ENCODE measurements at regions not wholly inside any gene's neighbourhood (a gene's known extent, or its start where the extent isn't known, plus 50 kb on each side); places are given as distances from the start of the nearest gene placed in this dataset.

GRCh38 chr1:194469282-194469681 is 1282.9 kb upstream of the B3GALT2 start:
- TF ChIP-seq, protein P1, sequence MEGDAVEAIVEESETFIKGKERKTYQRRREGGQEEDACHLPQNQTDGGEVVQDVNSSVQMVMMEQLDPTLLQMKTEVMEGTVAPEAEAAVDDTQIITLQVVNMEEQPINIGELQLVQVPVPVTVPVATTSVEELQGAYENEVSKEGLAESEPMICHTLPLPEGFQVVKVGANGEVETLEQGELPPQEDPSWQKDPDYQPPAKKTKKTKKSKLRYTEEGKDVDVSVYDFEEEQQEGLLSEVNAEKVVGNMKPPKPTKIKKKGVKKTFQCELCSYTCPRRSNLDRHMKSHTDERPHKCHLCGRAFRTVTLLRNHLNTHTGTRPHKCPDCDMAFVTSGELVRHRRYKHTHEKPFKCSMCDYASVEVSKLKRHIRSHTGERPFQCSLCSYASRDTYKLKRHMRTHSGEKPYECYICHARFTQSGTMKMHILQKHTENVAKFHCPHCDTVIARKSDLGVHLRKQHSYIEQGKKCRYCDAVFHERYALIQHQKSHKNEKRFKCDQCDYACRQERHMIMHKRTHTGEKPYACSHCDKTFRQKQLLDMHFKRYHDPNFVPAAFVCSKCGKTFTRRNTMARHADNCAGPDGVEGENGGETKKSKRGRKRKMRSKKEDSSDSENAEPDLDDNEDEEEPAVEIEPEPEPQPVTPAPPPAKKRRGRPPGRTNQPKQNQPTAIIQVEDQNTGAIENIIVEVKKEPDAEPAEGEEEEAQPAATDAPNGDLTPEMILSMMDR (IDR thresholded peaks at IDR 0.05; ENCODE audit: insufficient read depth, low read depth, low read length) = no peak
- no peak overlapping the region for H3K4me3 ChIP-seq (ENCODE audit: low read depth, low read length)
- DNase-seq (ENCODE audit: low read depth) = no peak

- DNase-seq (ENCODE audit: low read depth) = no peak
- H3K4me3 ChIP-seq (ENCODE audit: low read depth, low read length) = no peak overlapping the region
- TF ChIP-seq, protein P1 (IDR thresholded peaks at IDR 0.05; ENCODE audit: insufficient read depth, low read depth, low read length) = no peak
Measured at GRCh38 chr1:194466706-194467105, 1280.3 kb upstream of the B3GALT2 start.

GRCh38 chr1:194447636-194448035 is 1261.2 kb upstream of the B3GALT2 start:
- no peak for DNase-seq (ENCODE audit: low read depth)
- TF ChIP-seq, protein P1 (IDR thresholded peaks at IDR 0.05; ENCODE audit: insufficient read depth, low read depth, low read length) = no peak

DNA sequence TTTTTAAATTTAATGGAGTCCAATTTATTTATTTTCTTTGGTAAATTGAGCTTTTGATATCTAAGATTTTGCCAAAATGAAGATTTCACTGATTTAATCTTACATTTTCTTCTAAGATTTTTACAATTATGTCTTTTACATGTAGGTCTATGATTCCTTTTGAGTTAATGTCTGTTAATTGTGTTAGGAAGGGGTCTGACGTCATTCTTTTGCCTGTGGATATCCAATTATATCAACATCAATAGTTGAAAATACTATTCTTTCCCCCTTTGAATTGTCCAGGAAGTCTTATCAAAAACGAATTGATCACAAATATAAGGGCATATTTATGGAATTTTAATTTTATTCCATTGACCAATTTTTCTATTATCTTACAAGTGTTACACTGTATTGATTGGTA is 1258.8 kb upstream of the B3GALT2 start:
- TF ChIP-seq, protein P1 (IDR thresholded peaks at IDR 0.05; ENCODE audit: insufficient read depth, low read depth, low read length) = no peak
- DNase-seq (ENCODE audit: low read depth) = no peak
- H3K4me3 ChIP-seq (ENCODE audit: low read depth, low read length) = no peak overlapping the region

More at GRCh38 chr1:194447636-194448035, 1261.2 kb upstream of the B3GALT2 start:
- no peak overlapping the region for H3K4me3 ChIP-seq (ENCODE audit: low read depth, low read length)

DNA sequence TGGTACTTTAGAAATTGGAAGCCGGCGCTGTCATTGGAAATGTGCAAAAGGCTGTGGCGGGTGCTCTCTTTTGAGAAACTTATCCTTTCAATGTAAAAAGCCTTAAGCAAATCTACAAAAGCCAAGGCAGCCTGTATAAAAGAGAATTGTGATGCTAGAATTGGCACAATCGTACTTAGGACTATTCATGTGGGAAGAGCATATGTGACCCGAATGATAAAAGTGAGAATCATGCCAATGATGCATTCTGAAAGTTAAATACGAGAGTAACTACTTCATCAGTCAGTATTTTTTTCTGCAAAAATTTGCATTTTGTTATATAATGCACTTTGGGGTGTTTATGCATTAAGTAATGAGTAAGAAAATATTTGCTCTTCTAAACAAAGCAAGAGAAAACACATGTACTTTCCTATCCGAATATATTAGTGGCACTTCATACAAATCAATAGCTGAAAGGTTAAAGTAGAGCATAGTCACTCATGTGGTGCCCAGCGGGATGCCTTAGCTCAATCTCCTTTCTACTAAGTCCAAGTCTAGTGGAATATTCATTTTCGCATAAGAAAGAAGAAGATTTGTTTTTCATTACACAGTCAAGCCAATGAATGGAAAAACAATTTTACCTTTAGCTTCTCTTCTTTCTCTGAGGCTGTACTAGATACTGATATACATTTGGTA is 1256.6 kb upstream of the B3GALT2 start:
- H3K4me3 ChIP-seq (ENCODE audit: low read depth, low read length) = no peak overlapping the region
- DNase-seq (ENCODE audit: low read depth) = no peak
- TF ChIP-seq, protein P1 (IDR thresholded peaks at IDR 0.05; ENCODE audit: insufficient read depth, low read depth, low read length) = no peak

DNA sequence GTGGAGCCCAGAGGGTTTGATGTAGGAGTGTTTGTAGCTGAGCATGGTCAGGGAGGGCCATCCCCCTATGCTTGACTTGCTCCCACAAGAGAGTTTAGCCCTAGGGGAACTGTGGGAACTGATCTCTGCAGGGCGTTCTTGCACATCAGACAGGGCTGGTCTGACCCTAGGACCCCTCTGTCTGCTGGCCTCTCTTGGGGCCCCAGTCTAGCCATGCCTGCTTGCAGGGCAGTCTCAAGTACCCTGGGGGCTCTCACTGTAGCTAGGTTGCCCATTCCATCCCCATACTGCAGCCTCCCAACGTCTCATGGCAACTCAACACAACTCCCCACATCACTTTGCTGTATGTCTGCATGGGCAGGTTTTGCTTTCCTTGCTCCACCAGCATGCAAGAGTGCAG is 1250.7 kb upstream of the B3GALT2 start:
- no peak overlapping the region for H3K4me3 ChIP-seq (ENCODE audit: low read depth, low read length)
- DNase-seq (ENCODE audit: low read depth) = no peak
- TF ChIP-seq, protein P1 (IDR thresholded peaks at IDR 0.05; ENCODE audit: insufficient read depth, low read depth, low read length) = no peak

- DNase-seq (ENCODE audit: low read depth) = no peak
- TF ChIP-seq, protein P1 (IDR thresholded peaks at IDR 0.05; ENCODE audit: insufficient read depth, low read depth, low read length) = no peak
- H3K4me3 ChIP-seq (ENCODE audit: low read depth, low read length) = no peak overlapping the region
Measured at GRCh38 chr1:194431121-194431520, 1244.7 kb upstream of the B3GALT2 start.

Measured in fibroblast of villous mesenchyme (primary cell).